HG02970 (cell line): ENCODE measurements at regions not wholly inside any gene's neighbourhood (a gene's known extent, or its start where the extent isn't known, plus 50 kb on each side); places are given as distances from the start of the nearest gene placed in this dataset.
"Not testable (repeated sequence)": the region's sequence is repeated elsewhere in the genome, so short reads cannot be mapped to it uniquely, and the experiment has no call there.

Experiments used
- ATAC-seq: cut with Tn5 transposase; IDR thresholded peaks from one replicate; pipeline ENCODE4 v1.9.1; 2021; ENCODE audit warnings: mild to moderate bottlenecking, moderate library complexity, moderate number of reproducible peaks; ENCODE audit not compliant: unreplicated experiment, low FRiP score

DNA sequence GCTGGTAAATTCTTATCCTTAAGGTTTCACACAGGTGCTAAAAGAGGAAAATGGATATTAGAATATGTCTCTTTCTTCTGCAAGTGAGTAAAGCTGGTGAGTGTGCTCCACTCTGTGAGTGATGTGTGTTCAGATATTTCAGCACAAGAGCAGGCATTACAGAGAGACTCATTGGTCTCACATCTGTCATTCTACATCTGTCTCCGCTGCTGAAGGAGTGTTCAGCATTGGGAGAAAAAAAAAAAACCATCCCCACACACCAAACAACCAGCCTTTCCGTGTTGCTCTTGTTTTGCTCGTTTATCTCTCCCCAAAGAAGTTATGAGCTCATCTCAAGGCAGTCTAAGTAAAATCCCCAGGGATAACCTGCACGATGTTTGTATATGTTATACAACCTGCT lies 283.9 kb upstream of the SPHKAP start:
- no peak for ATAC-seq

DNA sequence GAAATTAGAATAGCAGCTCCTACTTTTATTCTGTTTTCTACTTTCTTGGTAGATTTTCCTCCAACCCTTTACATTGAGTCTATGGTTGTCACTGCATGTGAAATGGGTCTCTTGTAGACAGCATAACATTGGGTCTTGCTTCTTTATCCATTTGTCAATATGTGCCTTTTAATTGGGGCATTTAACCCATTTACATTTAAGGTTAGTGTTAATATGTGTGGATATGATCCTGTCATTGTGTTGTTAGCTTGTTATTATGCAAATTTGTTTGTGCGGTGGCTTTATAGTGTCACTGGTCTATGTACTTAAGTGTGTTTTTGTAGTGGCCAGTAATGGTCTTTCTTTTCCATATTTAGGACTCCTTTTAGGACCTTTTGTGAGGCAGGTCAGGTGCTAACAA lies 276.9 kb upstream of the SPHKAP start:
- no peak for ATAC-seq

DNA sequence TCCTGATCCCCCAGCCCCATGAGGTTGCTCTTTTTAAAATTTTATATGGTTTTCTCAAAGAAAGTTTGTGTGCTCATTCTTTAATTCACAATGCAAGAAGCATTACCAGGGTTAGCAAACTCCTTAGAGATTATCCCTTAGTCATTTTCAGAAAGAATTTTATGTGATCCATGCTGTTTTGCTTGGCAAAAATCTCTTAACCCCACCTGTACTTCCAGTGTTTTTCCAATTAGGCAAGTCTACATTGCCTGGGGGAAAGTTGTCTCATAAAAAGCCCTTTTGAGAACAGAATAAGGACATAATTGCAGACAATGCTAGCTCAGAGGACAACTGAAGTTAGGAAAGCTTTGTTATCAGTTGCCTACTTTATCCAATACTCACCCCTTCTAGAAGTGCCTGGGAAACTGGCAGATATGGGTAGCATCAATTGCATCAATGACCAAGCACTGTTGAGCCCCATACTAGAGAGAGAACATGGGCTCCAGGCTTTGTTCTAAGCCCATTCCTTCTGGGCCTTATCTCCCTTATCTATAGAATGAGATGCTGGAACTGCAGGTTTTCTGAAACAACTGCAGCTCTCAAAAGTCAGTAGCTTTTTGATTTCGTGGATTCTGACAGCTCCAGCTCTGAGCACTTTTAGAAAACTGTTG lies 265.9 kb upstream of the SPHKAP start:
- ATAC-seq, result no peak

DNA sequence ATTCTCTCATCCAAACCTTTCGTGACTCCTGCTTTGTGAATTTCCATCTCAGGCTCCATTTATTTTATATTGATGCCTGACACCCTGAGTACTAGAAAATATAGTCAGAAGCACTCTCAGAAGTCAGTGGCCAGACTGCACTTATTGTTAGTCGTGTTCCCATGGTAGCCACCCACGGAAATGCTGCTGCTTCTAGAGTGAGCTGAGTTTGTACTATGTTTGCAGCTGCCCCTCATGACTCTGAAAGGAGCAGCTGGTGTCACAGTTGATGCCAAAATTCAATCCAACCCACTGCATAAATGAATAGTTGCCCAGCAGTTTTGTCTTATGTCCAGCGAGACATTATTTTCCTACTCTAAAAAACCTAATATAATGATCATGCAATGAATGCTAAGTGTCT lies 265.2 kb upstream of the SPHKAP start:
- no peak for ATAC-seq

DNA sequence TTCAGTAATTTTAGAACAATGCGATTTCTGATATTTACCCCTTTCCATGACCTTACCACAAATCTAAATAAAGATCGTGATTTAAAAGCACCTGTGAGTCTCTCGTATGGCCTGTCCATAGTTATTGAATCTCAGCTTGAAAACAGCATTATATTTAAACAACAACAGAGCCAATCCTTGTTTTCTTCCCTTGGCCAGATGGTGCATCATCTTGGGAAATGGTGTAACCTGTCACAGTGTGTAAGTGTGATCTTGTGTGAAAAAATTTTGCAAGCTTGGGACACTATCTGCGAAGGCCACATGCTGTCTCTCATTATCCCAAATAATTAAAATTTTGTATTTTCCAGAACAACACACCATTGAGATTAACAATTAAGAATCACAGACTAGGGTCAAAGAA lies 262.7 kb upstream of the SPHKAP start:
- ATAC-seq, result no peak

DNA sequence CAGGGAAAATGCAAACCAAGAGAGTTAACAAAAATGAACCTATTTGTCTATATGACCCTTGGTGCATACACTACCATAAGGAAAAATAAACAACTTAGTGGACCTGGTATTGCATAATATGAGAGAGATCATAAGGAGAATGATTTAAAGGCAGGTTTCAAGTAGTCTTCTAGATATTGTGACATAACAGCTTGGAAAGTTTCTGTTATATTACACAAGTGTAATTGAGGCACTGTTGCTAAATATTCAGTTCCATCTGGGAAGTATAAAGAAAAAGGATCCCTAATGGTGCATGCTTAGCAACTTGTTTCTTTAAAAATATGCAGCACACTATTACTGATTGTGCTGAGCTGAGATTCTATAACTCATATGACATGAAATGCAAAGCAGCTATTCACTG lies 252.2 kb upstream of the SPHKAP start:
- no peak for ATAC-seq

DNA sequence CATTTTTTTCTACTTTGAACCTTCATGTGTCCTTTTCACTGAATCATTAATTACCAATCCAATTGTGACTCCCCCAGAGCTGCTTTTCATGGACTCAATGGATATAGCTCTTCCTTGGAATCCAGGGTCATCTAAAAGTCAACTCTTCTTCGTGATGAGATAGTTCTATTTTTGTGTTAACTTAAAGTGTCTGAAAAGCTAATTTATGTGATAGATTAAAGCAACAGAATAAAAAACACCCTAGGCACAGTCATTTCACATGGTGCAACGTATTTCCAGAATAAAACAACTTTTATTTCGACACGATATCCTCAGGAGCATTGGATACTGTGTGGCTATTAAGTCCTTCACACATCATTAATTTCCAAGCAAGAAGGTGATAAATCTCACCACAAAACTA lies 250.6 kb upstream of the SPHKAP start:
- no peak for ATAC-seq

DNA sequence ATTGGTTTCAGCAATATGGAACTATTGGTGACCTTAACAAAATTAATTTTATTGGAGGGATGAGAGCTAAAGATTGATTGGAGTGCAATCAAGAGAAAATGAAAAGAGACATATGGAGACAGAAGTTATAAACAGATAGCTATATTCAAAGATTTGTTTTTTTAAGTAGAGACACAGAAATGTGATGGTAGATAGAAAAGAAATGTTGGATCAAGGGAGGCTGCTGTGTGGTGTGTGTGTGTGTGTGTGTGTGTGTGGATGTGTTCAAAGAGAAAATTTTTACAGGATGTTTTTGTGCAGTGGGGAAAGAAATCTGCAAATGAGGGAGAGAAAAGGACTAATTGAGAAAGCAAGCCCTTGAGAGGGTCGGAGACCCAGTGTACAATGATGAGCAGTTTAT lies 249.5 kb upstream of the SPHKAP start:
- no peak for ATAC-seq

DNA sequence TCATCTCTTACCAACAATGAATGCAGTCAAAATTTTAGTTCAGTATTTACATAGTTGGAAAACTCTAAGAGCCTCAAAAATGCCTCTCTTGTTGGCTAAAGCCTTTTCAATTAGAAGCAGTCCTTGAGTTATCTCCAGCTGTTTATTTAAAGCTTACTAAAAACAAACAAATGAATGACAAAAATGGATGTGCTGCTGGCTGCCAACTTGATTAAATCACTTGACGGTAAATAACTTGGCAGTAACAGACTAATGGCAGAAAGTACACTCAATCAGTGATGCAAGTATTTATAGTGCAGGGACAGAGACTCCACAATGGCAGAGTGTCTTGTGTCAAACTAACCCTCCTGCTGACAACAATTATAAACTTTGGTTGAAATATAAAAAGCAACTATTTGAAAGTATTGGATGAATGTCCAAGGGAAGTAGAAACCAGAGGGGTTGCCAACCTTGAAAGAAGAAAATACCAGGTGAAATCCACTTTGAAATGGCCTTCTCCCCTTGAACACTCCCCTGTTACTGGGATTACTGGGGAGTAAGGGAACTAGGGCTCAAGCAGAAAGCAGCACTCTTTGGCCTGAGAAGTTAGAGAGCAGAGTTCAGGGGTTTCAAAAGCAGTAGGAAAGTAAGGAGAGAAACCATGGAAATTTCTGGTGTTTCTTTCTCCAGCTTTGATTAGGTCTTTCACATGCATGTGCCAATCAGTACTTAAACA lies 245.2 kb upstream of the SPHKAP start:
- ATAC-seq, result no peak

DNA sequence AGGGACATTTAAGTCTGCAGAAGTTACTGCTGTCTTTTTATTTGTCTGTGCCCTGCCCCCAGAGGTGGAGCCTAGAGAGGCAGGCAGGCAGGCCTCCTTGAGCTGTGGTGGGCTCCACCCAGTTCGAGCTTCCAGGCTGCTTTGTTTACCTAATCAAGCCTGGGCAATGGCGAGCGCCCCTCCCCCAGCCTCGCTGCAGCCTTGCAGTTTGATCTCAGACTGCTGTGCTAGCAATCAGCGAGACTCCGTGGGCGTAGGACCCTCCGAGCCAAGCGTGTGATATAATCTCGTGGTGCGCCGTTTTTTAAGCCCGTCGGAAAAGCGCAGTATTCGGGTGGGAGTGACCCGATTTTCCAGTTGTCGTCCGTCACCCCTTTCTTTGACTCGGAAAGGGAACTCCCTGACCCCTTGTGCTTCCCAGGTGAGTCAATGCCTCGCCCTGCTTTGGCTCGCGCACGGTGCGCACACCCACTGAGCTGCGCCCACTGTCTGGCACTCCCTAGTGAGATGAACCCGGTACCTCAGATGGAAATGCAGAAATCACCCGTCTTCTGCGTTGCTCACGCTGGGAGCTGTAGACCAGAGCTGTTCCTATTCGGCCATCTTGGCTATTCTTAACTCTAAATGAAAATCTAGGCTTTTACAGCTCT lies 244.0 kb upstream of the SPHKAP start:
- not testable (repeated sequence) for ATAC-seq

GRCh38 chr2:228417956-228418355 lies 236.5 kb upstream of the SPHKAP start:
- ATAC-seq, result no peak

DNA sequence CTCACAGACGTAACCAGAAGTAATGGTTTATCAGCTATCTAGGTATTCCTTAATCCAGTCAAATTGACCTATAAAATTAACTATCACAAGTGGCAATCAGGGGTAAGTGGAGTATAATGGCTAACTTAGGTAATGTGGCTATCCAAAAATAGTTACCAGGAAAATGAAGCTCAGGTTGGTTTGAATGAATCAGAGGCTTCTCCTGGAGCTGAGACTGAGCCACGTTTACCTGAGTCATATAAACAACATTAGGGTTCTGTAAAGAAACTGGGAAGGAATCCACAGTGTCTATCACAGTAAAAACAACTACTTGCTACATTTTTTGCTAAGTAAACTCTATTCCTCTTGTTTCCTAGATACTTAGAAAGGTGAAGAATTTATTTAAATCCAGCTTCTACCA lies 236.0 kb upstream of the SPHKAP start:
- no peak for ATAC-seq

DNA sequence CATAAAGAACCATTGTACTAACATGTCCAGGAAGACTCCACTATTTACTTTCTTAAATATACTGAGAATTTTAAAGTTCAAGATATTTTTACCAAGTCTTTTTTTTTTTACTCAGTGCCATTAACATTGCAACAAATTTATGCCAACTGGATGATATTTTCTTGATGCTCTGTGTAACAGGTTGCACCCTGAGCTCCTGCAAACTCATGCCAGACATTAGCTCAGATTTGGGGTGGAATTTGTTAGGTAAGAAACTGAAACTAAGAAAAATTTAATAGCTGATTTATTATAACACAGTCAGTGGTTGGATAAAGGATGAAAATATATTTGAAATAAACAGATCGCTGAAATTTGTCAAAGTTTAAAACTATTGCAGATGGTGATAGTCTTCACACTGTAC lies 228.6 kb upstream of the SPHKAP start:
- no peak for ATAC-seq

GRCh38 chr2:228409493-228409892 lies 228.0 kb upstream of the SPHKAP start:
- ATAC-seq, result no peak

DNA sequence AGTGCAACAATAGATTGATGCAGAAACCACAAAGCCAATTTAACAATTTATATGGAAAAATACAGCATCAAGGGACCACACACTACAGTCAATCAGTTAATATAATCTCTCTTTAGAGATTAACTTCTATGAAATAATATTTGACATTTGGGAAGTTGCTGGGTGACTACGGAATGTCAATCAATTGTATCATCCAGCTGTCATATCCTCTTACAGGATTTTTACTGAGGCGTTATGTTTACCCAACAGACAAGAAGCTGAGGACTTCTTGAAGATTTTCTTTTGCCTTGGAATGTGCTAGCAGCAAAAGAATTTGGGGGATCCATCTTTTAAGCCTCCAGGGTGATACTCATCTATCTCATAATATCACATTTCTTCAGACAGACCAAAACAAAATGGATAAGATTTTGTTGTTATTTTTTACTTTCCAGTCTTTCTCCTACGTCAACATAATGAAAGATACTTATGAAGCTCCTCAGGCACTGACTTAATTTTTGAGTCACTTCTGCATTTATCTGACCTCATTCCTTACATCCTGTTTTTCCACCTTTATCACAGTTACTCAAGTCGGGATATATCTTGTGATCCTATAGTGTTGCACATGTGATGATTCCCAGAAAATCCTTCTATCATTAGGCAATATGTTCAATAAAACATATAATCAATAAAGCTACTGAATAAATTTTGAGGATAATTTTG lies 227.2 kb upstream of the SPHKAP start:
- no peak for ATAC-seq

- ATAC-seq, result no peak
Observed at GRCh38 chr2:228407821-228408220, 226.3 kb upstream of the SPHKAP start.

GRCh38 chr2:228401065-228401912 lies 219.8 kb upstream of the SPHKAP start:
- no peak for ATAC-seq

GRCh38 chr2:228387776-228388175 lies 206.3 kb upstream of the SPHKAP start:
- ATAC-seq, result no peak

DNA sequence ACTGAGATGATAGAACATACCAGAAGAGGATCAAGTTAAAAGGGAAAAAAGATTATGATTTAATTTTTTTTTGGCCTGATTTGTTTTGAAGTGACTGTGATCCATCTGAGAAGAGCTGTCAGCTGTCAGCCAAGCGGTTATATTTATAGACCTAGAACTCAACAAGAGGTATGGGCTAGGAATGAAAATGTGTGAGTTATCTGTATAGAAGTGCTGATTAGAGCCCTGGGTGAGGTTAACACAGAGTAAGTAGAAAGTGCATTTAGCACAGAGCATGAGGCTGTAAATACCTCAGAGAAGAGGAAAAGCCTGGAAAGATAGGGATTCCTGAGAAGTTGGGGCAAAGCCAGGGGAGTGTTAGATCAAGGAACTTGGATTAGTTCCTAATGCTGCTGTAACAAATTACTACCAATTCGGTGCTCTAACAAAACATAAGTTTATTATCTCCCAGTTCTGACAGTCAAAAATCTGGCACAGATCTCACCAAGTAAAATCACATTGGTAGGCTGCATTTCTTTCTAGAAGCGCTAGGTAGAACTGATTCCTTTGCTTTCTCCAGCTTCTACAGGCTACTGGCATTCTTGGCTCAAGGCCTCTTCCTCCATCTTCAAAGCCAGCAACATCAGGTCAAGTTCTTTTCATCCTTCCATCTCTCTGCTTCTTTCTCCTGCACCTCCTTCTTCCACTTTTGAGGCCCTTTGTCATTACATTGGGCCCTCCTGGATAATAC lies 197.4 kb upstream of the SPHKAP start:
- ATAC-seq, result no peak

- no peak for ATAC-seq
Observed at GRCh38 chr2:228378233-228378632, 196.7 kb upstream of the SPHKAP start.
